H9 (cell line): ENCODE measurements at regions not wholly inside any gene's neighbourhood (a gene's known extent, or its start where the extent isn't known, plus 50 kb on each side); places are given as distances from the start of the nearest gene placed in this dataset.

ENCODE experiments used
- DNase-seq: peaks from one replicate; pipeline ENCODE4 v3.0.0-alpha.2; 2017
- H2AFZ ChIP-seq: one replicate; pipeline ENCODE4 v1.6.1; 2013; ENCODE audit warnings: mild to moderate bottlenecking, low read length, control low read depth, moderate library complexity
- H2AK5ac ChIP-seq: 2 replicates; pipeline ENCODE4 v1.6.1; 2013; ENCODE audit warnings: low read length, control low read depth, mixed read lengths; ENCODE audit not compliant: insufficient read length
- H2BK120ac ChIP-seq: one replicate; pipeline ENCODE4 v1.6.1; 2013; ENCODE audit warnings: low read depth, mild to moderate bottlenecking, low read length, control low read depth, inconsistent platforms; ENCODE audit not compliant: poor library complexity, severe bottlenecking
- H2BK12ac ChIP-seq: 2 replicates; pipeline ENCODE4 v1.6.1; 2013; ENCODE audit warnings: low read length, control low read depth, mixed read lengths, low read depth; ENCODE audit not compliant: insufficient read length
- H2BK15ac ChIP-seq: 2 replicates; pipeline ENCODE4 v1.6.1; 2013; ENCODE audit warnings: low read depth, low read length, control low read depth
- H2BK20ac ChIP-seq: one replicate; pipeline ENCODE4 v1.6.1; 2013; ENCODE audit warnings: low read depth, mild to moderate bottlenecking, low read length, control low read depth, inconsistent platforms; ENCODE audit not compliant: poor library complexity, severe bottlenecking
- H2BK5ac ChIP-seq: 2 replicates; pipeline ENCODE4 v1.6.1; 2013; ENCODE audit warnings: low read length, control low read depth, mixed read lengths; ENCODE audit not compliant: insufficient read length
- H3K14ac ChIP-seq: 2 replicates; pipeline ENCODE4 v1.6.1; 2013; ENCODE audit warnings: low read length, control low read depth; ENCODE audit not compliant: insufficient read depth
- H3K18ac ChIP-seq: 2 replicates; pipeline ENCODE4 v1.6.1; 2013; ENCODE audit warnings: low read depth, mild to moderate bottlenecking, mixed read lengths, low read length, control low read depth; ENCODE audit not compliant: insufficient read length
- H3K23ac ChIP-seq: 2 replicates; pipeline ENCODE4 v1.6.1; 2013; ENCODE audit warnings: low read length, control low read depth, mixed read lengths, low read depth; ENCODE audit not compliant: insufficient read length
- H3K23me2 ChIP-seq: 2 replicates; pipeline ENCODE4 v1.6.1; 2013; ENCODE audit warnings: low read depth, mild to moderate bottlenecking, mixed read lengths, low read length, control low read depth; ENCODE audit not compliant: insufficient read length, poor library complexity, severe bottlenecking
- H3K27ac ChIP-seq: 2 replicates; pipeline ENCODE4 v1.5.1; 2013; ENCODE audit warnings: low read length, control low read depth, mixed read lengths, low read depth; ENCODE audit not compliant: insufficient read length
- H3K27me3 ChIP-seq: 2 replicates; pipeline ENCODE4 v1.6.1; 2013; ENCODE audit warnings: low read length, control low read depth, inconsistent platforms; ENCODE audit not compliant: insufficient read depth
- H3K4ac ChIP-seq: 2 replicates; pipeline ENCODE4 v1.6.1; 2013; ENCODE audit warnings: low read depth, mild to moderate bottlenecking, control low read depth, inconsistent platforms, low read length, moderate library complexity
- H3K4me1 ChIP-seq: 2 replicates; pipeline ENCODE4 v1.6.1; 2013; ENCODE audit warnings: low read length, control low read depth, inconsistent platforms; ENCODE audit not compliant: insufficient read depth
- H3K4me2 ChIP-seq: 2 replicates; pipeline ENCODE4 v1.6.1; 2013; ENCODE audit warnings: low read length, control low read depth, mixed read lengths; ENCODE audit not compliant: insufficient read length, insufficient read depth
- H3K56ac ChIP-seq: 2 replicates; pipeline ENCODE4 v1.6.1; 2013; ENCODE audit warnings: low read depth, mild to moderate bottlenecking, mixed read lengths, low read length, control low read depth; ENCODE audit not compliant: insufficient read length
- H3K79me1 ChIP-seq: 2 replicates; pipeline ENCODE4 v1.6.1; 2013; ENCODE audit warnings: low read depth, mild to moderate bottlenecking, moderate library complexity, low read length, control low read depth, inconsistent platforms; ENCODE audit not compliant: insufficient read depth, poor library complexity, severe bottlenecking
- H3K79me2 ChIP-seq: 2 replicates; pipeline ENCODE4 v1.6.1; 2013; ENCODE audit warnings: low read length, control low read depth, inconsistent platforms; ENCODE audit not compliant: insufficient read depth
- H3K9ac ChIP-seq: 2 replicates; pipeline ENCODE4 v1.6.1; 2013; ENCODE audit warnings: low read length, control low read depth, mixed read lengths; ENCODE audit not compliant: insufficient read length; ENCODE audit errors: extremely low read depth
- H3K9me3 ChIP-seq: one replicate; pipeline ENCODE4 v1.6.1; 2013; ENCODE audit warnings: low read depth, low read length, inconsistent platforms; ENCODE audit not compliant: control insufficient read depth
- H3T11ph ChIP-seq: one replicate; pipeline ENCODE4 v1.6.1; 2013; ENCODE audit warnings: mild to moderate bottlenecking, low read length, control low read depth, inconsistent platforms
- H4K20me1 ChIP-seq: one replicate; pipeline ENCODE4 v1.6.1; 2013; ENCODE audit not compliant: control insufficient read depth, insufficient read length, insufficient read depth
- H4K5ac ChIP-seq: 2 replicates; pipeline ENCODE4 v1.6.1; 2013; ENCODE audit warnings: low read depth, mild to moderate bottlenecking, mixed read lengths, low read length, control low read depth; ENCODE audit not compliant: insufficient read length
- H4K8ac ChIP-seq: replicated peaks from 2 replicates; pipeline ENCODE4 v1.6.1; 2013; ENCODE audit warnings: low read length, control low read depth, mixed read lengths, low read depth; ENCODE audit not compliant: insufficient read length
- H4K91ac ChIP-seq: 2 replicates; pipeline ENCODE4 v1.6.1; 2013; ENCODE audit warnings: low read depth, mild to moderate bottlenecking, moderate library complexity, mixed read lengths, low read length, control low read depth; ENCODE audit not compliant: insufficient read length
- H3K27ac Mint-ChIP-seq, 3 experiments: 2 replicates in 2 of 3; 3 replicates in 1 of 3; pipeline ENCODE4 v1.8.0; 2020 to 2021; ENCODE audit warnings: mixed read lengths in 3 of 3, mild to moderate bottlenecking in 1 of 3, moderate library complexity in 1 of 3
- H3K27me3 Mint-ChIP-seq: 2 replicates; pipeline ENCODE4 v1.8.0; 2021; ENCODE audit warnings: low read depth, mild to moderate bottlenecking, moderate library complexity, mixed read lengths
- H3K36me3 Mint-ChIP-seq, 3 experiments: 2 replicates in 2 of 3; 3 replicates in 1 of 3; pipeline ENCODE4 v1.8.0; 2020 to 2021; ENCODE audit warnings: low read depth in 3 of 3, mixed read lengths in 3 of 3; ENCODE audit not compliant: insufficient read depth in 1 of 3
- H3K4me1 Mint-ChIP-seq, 2 experiments: 2 replicates each; pipeline ENCODE4 v1.8.0; 2020; ENCODE audit warnings: mixed read lengths in 2 of 2
- H3K4me3 Mint-ChIP-seq, 2 experiments: 2 replicates in 1 of 2; 3 replicates in 1 of 2; pipeline ENCODE4 v1.8.0; 2020 to 2021; ENCODE audit warnings: mild to moderate bottlenecking in 2 of 2, mixed read lengths in 2 of 2, moderate library complexity in 1 of 2
- H3K9me3 Mint-ChIP-seq, 2 experiments: 2 replicates in 1 of 2; 3 replicates in 1 of 2; pipeline ENCODE4 v1.8.0; 2020; ENCODE audit warnings: mild to moderate bottlenecking in 2 of 2, mixed read lengths in 2 of 2, moderate library complexity in 1 of 2
- WGBS: extraction: QIAGEN DNeasy Blood & Tissue Kit; methylation state at CpG from one replicate; pipeline ENCODE4 v1.1.7; 2013; ENCODE audit warnings: missing lambda C conversion rate, low lambda C conversion rate, mixed read lengths; ENCODE audit not compliant: insufficient read length; ENCODE audit errors: extremely low coverage; 5-methylcytosine and 5-hydroxymethylcytosine counted together
- TF ChIP-seq, protein P1 (sequence below): fragments of 200-600 bp; sonication (generic); conservative IDR thresholded peaks from 3 replicates; pipeline ENCODE4 v1.8.0; 2021; ENCODE audit warnings: antibody characterized with exemption, mild to moderate bottlenecking

DNA sequence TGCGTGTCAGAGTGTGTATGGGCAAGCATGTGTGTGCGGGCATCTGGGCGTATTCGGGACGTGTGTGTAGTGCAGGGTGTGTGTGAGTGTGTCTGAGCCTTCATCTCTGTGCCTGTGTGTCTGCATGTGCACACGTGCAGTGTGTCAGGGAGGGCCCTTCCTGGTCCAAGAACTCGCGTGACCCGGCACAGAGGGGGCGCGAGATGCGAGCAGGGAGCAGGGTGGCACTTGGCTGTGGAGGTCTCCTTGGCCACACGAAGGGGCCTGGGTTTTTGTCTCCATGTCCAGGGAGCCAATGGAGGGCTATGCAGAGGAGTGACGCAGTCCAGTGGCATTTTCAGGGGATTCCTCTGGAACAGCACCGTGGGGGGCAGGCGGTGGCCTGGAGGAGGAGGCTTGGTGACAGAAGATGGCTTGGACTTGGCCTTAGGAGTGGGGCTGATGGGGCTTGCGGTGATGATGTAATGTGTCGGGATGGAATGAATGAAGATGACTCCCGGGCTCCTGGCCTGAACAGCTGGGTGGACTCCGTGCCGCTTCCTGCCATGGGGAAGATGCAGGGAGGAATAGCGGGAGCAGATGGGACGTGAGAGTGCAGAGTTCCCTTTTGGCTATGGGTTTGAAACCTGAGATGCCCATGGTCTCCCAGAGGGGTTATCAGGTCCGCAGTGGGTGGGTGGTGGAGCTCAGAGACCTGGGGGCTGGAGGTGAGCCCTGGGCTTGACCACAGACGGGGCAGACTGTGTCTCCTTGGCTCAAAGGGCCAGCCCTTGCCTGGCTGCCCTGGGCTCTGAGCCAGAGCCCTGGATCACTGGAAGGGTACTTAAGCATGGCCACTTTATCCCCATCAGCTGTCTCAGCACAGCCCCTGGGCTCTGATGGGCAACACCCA, 208.3 kb downstream of the PHETA1 start:
- H3K79me1 ChIP-seq = no peaks in the 10 kb centered on the region
- H3K27ac ChIP-seq = no peak overlapping the region
- H3K4ac ChIP-seq = no peak overlapping the region
- no peak overlapping the region for H2BK15ac ChIP-seq
- no peaks in the 10 kb centered on the region for H3K27me3 ChIP-seq
- H3K9me3 ChIP-seq = no peaks in the 10 kb centered on the region
- no peak overlapping the region for H2AFZ ChIP-seq
- no peaks in the 10 kb centered on the region for H4K20me1 ChIP-seq
- Mint-ChIP-seq H3K4me3 (peak overlapping the region in 1 of 2 experiments; percentile 25; a peak in 2 of 5 replicates), H3K36me3 (no peaks in the 10 kb centered on the region), H3K27ac (peak overlapping the region in 2 of 3 experiments; percentile 5 to 88; a peak in 5 of 7 replicates), H3K27me3 (no peaks in the 10 kb centered on the region; the same call in 1 of the 2 replicates), H3K4me1 (peaks cover 19 to 31% of the 10 kb centered on the region in 2 experiments), H3K9me3 (no peaks in the 10 kb centered on the region)
- H3K4me1 ChIP-seq = no peaks in the 10 kb centered on the region; the same call in 1 of the 2 replicates
- no peaks in the 10 kb centered on the region for H3K79me2 ChIP-seq
- H2BK5ac ChIP-seq = no peak overlapping the region
- H2BK120ac ChIP-seq = no peak overlapping the region
- no CpG with 5 or more reads among the region's 25 CpGs for WGBS
- H2AK5ac ChIP-seq = no peak overlapping the region
- H2BK12ac ChIP-seq = peak overlapping the region; percentile 3
- no peak overlapping the region for H3T11ph ChIP-seq
- TF ChIP-seq, protein P1, sequence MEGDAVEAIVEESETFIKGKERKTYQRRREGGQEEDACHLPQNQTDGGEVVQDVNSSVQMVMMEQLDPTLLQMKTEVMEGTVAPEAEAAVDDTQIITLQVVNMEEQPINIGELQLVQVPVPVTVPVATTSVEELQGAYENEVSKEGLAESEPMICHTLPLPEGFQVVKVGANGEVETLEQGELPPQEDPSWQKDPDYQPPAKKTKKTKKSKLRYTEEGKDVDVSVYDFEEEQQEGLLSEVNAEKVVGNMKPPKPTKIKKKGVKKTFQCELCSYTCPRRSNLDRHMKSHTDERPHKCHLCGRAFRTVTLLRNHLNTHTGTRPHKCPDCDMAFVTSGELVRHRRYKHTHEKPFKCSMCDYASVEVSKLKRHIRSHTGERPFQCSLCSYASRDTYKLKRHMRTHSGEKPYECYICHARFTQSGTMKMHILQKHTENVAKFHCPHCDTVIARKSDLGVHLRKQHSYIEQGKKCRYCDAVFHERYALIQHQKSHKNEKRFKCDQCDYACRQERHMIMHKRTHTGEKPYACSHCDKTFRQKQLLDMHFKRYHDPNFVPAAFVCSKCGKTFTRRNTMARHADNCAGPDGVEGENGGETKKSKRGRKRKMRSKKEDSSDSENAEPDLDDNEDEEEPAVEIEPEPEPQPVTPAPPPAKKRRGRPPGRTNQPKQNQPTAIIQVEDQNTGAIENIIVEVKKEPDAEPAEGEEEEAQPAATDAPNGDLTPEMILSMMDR = no peak
- H3K23ac ChIP-seq = no peak overlapping the region
- H3K4me2 ChIP-seq = no peak overlapping the region
- no peak overlapping the region for H4K91ac ChIP-seq
- no peak for DNase-seq
- H4K8ac ChIP-seq = no peak overlapping the region
- no peak overlapping the region for H2BK20ac ChIP-seq
- H3K23me2 ChIP-seq = no peaks in the 10 kb centered on the region
- no peak overlapping the region for H3K18ac ChIP-seq
- no peak overlapping the region for H3K56ac ChIP-seq
- no peak overlapping the region for H3K9ac ChIP-seq
- H4K5ac ChIP-seq = no peak overlapping the region
- H3K14ac ChIP-seq = peak overlapping the region; percentile 18; the same call in 1 of the 2 replicates
